ENCODE measurements at regions not wholly inside any gene's neighbourhood (a gene's known extent, or its start where the extent isn't known, plus 50 kb on each side); places are given as distances from the start of the nearest gene placed in this dataset.

DNA sequence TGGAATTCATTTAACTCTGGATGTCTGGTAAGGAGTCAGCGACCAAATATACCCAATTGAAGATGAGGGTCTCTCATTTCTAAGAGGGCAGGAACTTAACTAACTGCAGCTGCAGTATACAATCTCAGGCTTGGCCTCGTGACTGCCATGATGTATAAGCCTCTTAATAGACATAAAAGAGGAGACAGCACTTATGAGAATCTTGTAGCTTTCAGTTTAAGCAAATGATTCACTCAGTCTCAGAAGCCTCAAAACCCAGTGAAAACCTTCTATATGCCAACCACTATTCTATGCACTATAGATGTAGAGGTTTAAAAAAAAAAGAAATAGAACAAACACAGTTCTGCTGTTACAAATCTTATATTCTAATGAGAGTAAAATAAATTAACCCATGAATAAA, 513.9 kb downstream of the TBL1XR1 start:
- no peak overlapping the region for H3K4me3 ChIP-seq (replicated peaks; ENCODE audit: low read depth, low read length)
- no peak for DNase-seq (ENCODE audit: low read depth)
- TF ChIP-seq CTCF (IDR thresholded peaks at IDR 0.05; ENCODE audit: low read length, missing control alignments): no peak

GRCh38 chr3:176663837-176664831, 533.1 kb downstream of the TBL1XR1 start:
- peak; percentile 87 for DNase-seq (ENCODE audit: low read depth)
- H3K4me3 ChIP-seq (replicated peaks; ENCODE audit: low read depth, low read length): no peak overlapping the region
- TF ChIP-seq CTCF (IDR thresholded peaks at IDR 0.05; ENCODE audit: low read length, missing control alignments): peak; percentile 45

- TF ChIP-seq CTCF (IDR thresholded peaks at IDR 0.05; ENCODE audit: low read length, missing control alignments): no peak
- peak; percentile 47 for DNase-seq (ENCODE audit: low read depth)
- no peak overlapping the region for H3K4me3 ChIP-seq (replicated peaks; ENCODE audit: low read depth, low read length)
Measured at GRCh38 chr3:176663387-176663786, 533.9 kb downstream of the TBL1XR1 start.

DNA sequence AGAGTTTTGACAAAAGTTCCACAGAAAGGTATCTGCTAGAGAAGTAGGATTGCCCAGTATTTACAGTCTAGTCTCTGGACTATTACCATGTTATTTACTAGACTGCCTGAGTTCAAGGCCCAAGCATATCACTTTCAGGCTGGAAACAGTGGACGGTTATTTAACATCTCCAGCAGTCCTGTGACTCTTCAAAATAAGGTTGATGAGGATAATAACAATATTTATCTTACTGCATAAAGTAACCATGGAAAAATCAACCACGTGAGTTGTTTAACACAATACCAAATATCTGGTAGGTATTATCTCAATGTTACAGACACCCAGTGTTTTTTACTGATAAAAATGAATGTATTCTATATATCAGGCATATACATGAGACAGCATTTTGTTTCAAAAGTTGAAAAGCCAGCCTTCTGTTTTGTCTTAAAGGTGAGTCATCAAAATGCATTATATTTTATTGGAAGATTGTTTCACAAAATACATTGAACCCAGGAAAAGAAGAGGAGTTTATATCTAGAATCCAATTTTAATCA, 535.8 kb downstream of the TBL1XR1 start:
- no peak for TF ChIP-seq CTCF (IDR thresholded peaks at IDR 0.05; ENCODE audit: low read length, missing control alignments)
- no peak overlapping the region for H3K4me3 ChIP-seq (replicated peaks; ENCODE audit: low read depth, low read length)
- no peak for DNase-seq (ENCODE audit: low read depth)

GRCh38 chr3:176655404-176656094, 541.7 kb downstream of the TBL1XR1 start:
- no peak for DNase-seq (ENCODE audit: low read depth)
- no peak for TF ChIP-seq CTCF (IDR thresholded peaks at IDR 0.05; ENCODE audit: low read length, missing control alignments)
- no peak overlapping the region for H3K4me3 ChIP-seq (replicated peaks; ENCODE audit: low read depth, low read length)

DNA sequence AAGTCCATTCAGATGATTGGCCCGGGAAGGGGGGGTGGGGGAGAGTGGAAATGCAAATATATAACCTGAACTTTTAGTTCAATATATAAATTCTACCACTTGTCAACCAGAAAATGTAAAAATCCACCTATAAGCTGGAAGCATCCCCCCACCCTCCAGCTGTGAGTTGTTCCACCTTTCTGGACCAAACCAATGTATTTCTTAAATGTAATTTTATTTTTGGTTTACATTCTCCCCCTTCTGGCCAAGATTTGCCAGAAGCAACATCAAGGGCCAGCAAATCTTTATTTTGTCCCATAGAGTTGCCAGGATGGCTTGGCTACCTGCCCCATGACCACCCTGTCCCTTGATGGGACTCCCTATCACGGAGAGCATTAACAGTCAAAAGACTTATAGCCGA, 545.7 kb downstream of the TBL1XR1 start:
- peak; percentile 1 for DNase-seq (ENCODE audit: low read depth)
- TF ChIP-seq CTCF (IDR thresholded peaks at IDR 0.05; ENCODE audit: low read length, missing control alignments): no peak
- H3K4me3 ChIP-seq (replicated peaks; ENCODE audit: low read depth, low read length): no peak overlapping the region
